A549 (cell line): ENCODE measurements at regions not wholly inside any gene's neighbourhood (a gene's known extent, or its start where the extent isn't known, plus 50 kb on each side); places are given as distances from the start of the nearest gene placed in this dataset.

Experiments
- ATAC-seq, 2 experiments: fragments of 200-7000 bp in 1 of 2; fragments of >200 bp in 1 of 2; cut with Nextera tagmentation in 1 of 2; cut with Tn5 transposase in 1 of 2; 3 replicates each; pipeline versions ENCODE4 v1.8.0 to v1.9.1; 2018 to 2020; ENCODE audit warnings: mild to moderate bottlenecking in 1 of 2, moderate library complexity in 1 of 2
- CTCF ChIA-PET: fragments of 300-600 bp; sonication (Branson Sonifier 250); formaldehyde crosslinking; extraction: SDS; loops from one replicate; lab custom pipeline; 2021; ENCODE audit warnings: antibody characterized with exemption, inconsistent platforms; lab: Yijun Ruan, JAX
- POLR2A ChIA-PET: fragments of 350-600 bp; formaldehyde crosslinking; extraction: SDS; loops from one replicate; lab custom pipeline; 2021; ENCODE audit warnings: antibody characterized with exemption, inconsistent platforms; lab: Yijun Ruan, JAX
- DNase-seq, 2 experiments: peaks; one replicate each; pipeline versions ENCODE4 v3.0.0 to v3.0.0-alpha.2; 2011 to 2016; ENCODE audit warnings: low read depth in 1 of 2, low spot score in 1 of 2
- FAIRE-seq: peaks from 2 replicates; lab custom pipeline; 2011; peaks lifted over from hg19 to GRCh38; lab: Jason Lieb, UNC
- H3K27ac ChIP-seq, 2 experiments: fragments of >200 bp; sonication (Bioruptor Twin); formaldehyde crosslinking; 3 replicates each; pipeline ENCODE4 v1.5.1; 2016 to 2017
- H3K4me1 ChIP-seq: fragments of >200 bp; sonication (Bioruptor Twin); formaldehyde crosslinking; 3 replicates; pipeline ENCODE4 v1.6.1; 2016
- H3K4me2 ChIP-seq: fragments of >200 bp; sonication (Bioruptor Twin); formaldehyde crosslinking; 3 replicates; pipeline ENCODE4 v1.6.1; 2016
- H3K4me3 ChIP-seq: fragments of >200 bp; sonication (Bioruptor Twin); formaldehyde crosslinking; 3 replicates; pipeline ENCODE4 v1.5.1; 2016
- H3K9me3 ChIP-seq: fragments of >200 bp; sonication (Bioruptor Twin); formaldehyde crosslinking; 3 replicates; pipeline ENCODE4 v1.6.1; 2016
- CBX8 ChIP-seq: fragments of 200-600 bp; sonication (generic); IDR thresholded peaks from 2 replicates; pipeline ENCODE4 v1.6.1; 2016
- CHD4 ChIP-seq: fragments of 200-600 bp; sonication (generic); IDR thresholded peaks from 2 replicates; pipeline ENCODE4 v1.6.1; 2016; ENCODE audit warnings: antibody characterized with exemption, mild to moderate bottlenecking, borderline replicate concordance
- CTCF ChIP-seq: fragments of >200 bp; sonication (Bioruptor Twin); formaldehyde crosslinking; IDR thresholded peaks from 3 replicates; pipeline ENCODE4 v1.5.1; 2016
- EHMT2 ChIP-seq: fragments of 200-600 bp; sonication (generic); IDR thresholded peaks from 2 replicates; pipeline ENCODE4 v1.6.1; 2016; ENCODE audit warnings: antibody characterized with exemption, low read depth, mild to moderate bottlenecking, moderate library complexity
- FOSB ChIP-seq: fragments of 250-450 bp; sonication (Bioruptor Pico); IDR thresholded peaks from 2 replicates; pipeline ENCODE4 v1.5.0; 2020; ENCODE audit warnings: mild to moderate bottlenecking, moderate library complexity
- KDM5A ChIP-seq: fragments of 200-600 bp; sonication (generic); IDR thresholded peaks from 2 replicates; pipeline ENCODE4 v1.6.1; 2016; ENCODE audit warnings: antibody characterized with exemption, mild to moderate bottlenecking
- MAX ChIP-seq: IDR thresholded peaks from 2 replicates; pipeline ENCODE4 v1.6.1; 2012
- MAZ ChIP-seq: fragments of 150-350 bp; IDR thresholded peaks from 2 replicates; pipeline ENCODE4 v1.6.1; 2014; ENCODE audit warnings: antibody characterized with exemption, low read depth, low read length, borderline replicate concordance
- MYC ChIP-seq: IDR thresholded peaks from 2 replicates; pipeline ENCODE4 v1.6.1; 2012; ENCODE audit warnings: mild to moderate bottlenecking, inconsistent platforms, low read length, improper control_type of control experiment, borderline replicate concordance
- NPAS2 ChIP-seq: fragments of 250-450 bp; sonication (Bioruptor Pico); IDR thresholded peaks from 2 replicates; pipeline ENCODE4 v1.8.0; 2022; ENCODE audit warnings: mild to moderate bottlenecking, moderate library complexity, borderline replicate concordance
- PHF8 ChIP-seq: fragments of 200-600 bp; sonication (generic); IDR thresholded peaks from 2 replicates; pipeline ENCODE4 v1.6.1; 2016; ENCODE audit warnings: low read depth, mild to moderate bottlenecking, antibody characterized with exemption, moderate library complexity, borderline replicate concordance
- REST ChIP-seq: fragments of 200-600 bp; sonication (generic); IDR thresholded peaks from 2 replicates; pipeline ENCODE4 v1.6.1; 2016; ENCODE audit warnings: antibody characterized with exemption, mild to moderate bottlenecking, moderate library complexity
- RNF2 ChIP-seq: fragments of 200-600 bp; sonication (generic); IDR thresholded peaks from 2 replicates; pipeline ENCODE4 v1.6.1; 2016; ENCODE audit warnings: low read depth, mild to moderate bottlenecking, antibody characterized with exemption, moderate library complexity, borderline replicate concordance
- SREBF2 ChIP-seq: fragments of 450-650 bp; IDR thresholded peaks from 2 replicates; pipeline ENCODE4 v1.6.1; 2014; ENCODE audit warnings: mild to moderate bottlenecking, moderate library complexity
- TFCP2L1 ChIP-seq: fragments of 250-450 bp; sonication (Bioruptor Pico); IDR thresholded peaks from 2 replicates; pipeline ENCODE4 v1.5.0; 2021; ENCODE audit warnings: mild to moderate bottlenecking
- ZC3H11A ChIP-seq: fragments of 450-650 bp; IDR thresholded peaks from 2 replicates; pipeline ENCODE4 v1.6.1; 2014; ENCODE audit warnings: antibody characterized with exemption, mild to moderate bottlenecking
- WGBS: methylation state at CpG from one replicate; pipeline ENCODE4 v1.1.6; 2017; ENCODE audit errors: missing lambda C conversion rate; 5-methylcytosine and 5-hydroxymethylcytosine counted together

GRCh38 chr1:214116258-214116657, 128.5 kb downstream of the PROX1 start:
- ATAC-seq (no peak), FAIRE-seq (no peak), DNase-seq (no peak)
- WGBS: 67% methylated on average over 3 of the region's 3 CpGs
- peaks cover 14% of the 10 kb centered on the region; the same call in 2 of the 3 replicates for H3K9me3 ChIP-seq
- H3K4me2 ChIP-seq: no peak overlapping the region
- CTCF ChIA-PET: no interaction called here
- no peak overlapping the region for H3K4me3 ChIP-seq
- H3K27ac ChIP-seq: no peak overlapping the region
- POLR2A ChIA-PET: no interaction called here
- H3K4me1 ChIP-seq: no peaks in the 10 kb centered on the region
- no peak for TF ChIP-seq SREBF2
- TF ChIP-seq NPAS2 (CRISPR knock-in tag): no peak
- TF ChIP-seq TFCP2L1 (CRISPR knock-in tag): no peak
- no peak for TF ChIP-seq KDM5A
- no peak for TF ChIP-seq MYC
- TF ChIP-seq MAZ: no peak
- TF ChIP-seq ZC3H11A: no peak
- TF ChIP-seq CTCF: no peak

GRCh38 chr1:214117780-214118179, 130.0 kb downstream of the PROX1 start:
- WGBS: 10% methylated on average over 2 of the region's 2 CpGs
- no peak for FAIRE-seq
- ATAC-seq: no peak
- no peak for DNase-seq
- ChIA-PET CTCF (no interaction called here), POLR2A (no interaction called here)
- Histone ChIP-seq H3K27ac (no peak overlapping the region), H3K9me3 (peaks cover 14% of the 10 kb centered on the region; the same call in 2 of the 3 replicates), H3K4me3 (no peak overlapping the region), H3K4me2 (no peak overlapping the region), H3K4me1 (no peaks in the 10 kb centered on the region)
- no peak for TF ChIP-seq CBX8
- TF ChIP-seq KDM5A: no peak
- TF ChIP-seq RNF2: no peak
- no peak for TF ChIP-seq EHMT2

GRCh38 chr1:214120191-214120590, 132.4 kb downstream of the PROX1 start:
- CTCF ChIA-PET: interaction anchor here (1.4 kb wide), 1 partner anchor 996 kb away, joined by 4 read pairs; no protein-coding TSS in a partner anchor
- POLR2A ChIA-PET: no interaction called here
- H3K4me2 ChIP-seq: no peak overlapping the region
- ATAC-seq (no peak), FAIRE-seq (no peak), DNase-seq (no peak)
- no peak overlapping the region for H3K27ac ChIP-seq
- H3K9me3 ChIP-seq: peaks cover 14% of the 10 kb centered on the region; the same call in 2 of the 3 replicates
- 0 out of 3 replicates have a peak, but pooled peaks cover 4% of the 10 kb centered on the region for H3K4me1 ChIP-seq
- WGBS: 12% methylated on average over 4 of the region's 4 CpGs
- TF ChIP-seq MAX (no peak), MYC (no peak), KDM5A (no peak), CHD4 (no peak), REST (no peak), FOSB (CRISPR knock-in tag) (no peak), EHMT2 (no peak), PHF8 (no peak)
- H3K4me3 ChIP-seq: no peak overlapping the region
